ENCODE measurements at regions not wholly inside any gene's neighbourhood (a gene's known extent, or its start where the extent isn't known, plus 50 kb on each side); places are given as distances from the start of the nearest gene placed in this dataset.

- no peak for DNase-seq
Observed at GRCh38 chr6:97819710-97820109, 536.7 kb upstream of the MMS22L start.

- no peak for DNase-seq
Observed at GRCh38 chr6:97820400-97820799, 537.4 kb upstream of the MMS22L start.

- DNase-seq: no peak
Observed at GRCh38 chr6:97822632-97823031, 539.6 kb upstream of the MMS22L start.

- no peak for DNase-seq
Observed at GRCh38 chr6:97841763-97842162, 558.7 kb upstream of the MMS22L start.

- DNase-seq: no peak
Observed at GRCh38 chr6:97842521-97842920, 559.5 kb upstream of the MMS22L start.

- DNase-seq: no peak
Observed at GRCh38 chr6:97849390-97849789, 566.4 kb upstream of the MMS22L start.

- no peak for DNase-seq
Observed at GRCh38 chr6:97850458-97851212, 567.6 kb upstream of the MMS22L start.

GRCh38 chr6:97863697-97864096, 580.7 kb upstream of the MMS22L start:
- no peak for DNase-seq

GRCh38 chr6:97864366-97864765, 581.4 kb upstream of the MMS22L start:
- no peak for DNase-seq

GRCh38 chr6:97864826-97865225, 581.8 kb upstream of the MMS22L start:
- DNase-seq: no peak

GRCh38 chr6:97865612-97866011, 582.6 kb upstream of the MMS22L start:
- no peak for DNase-seq

- no peak for DNase-seq
Observed at GRCh38 chr6:97866616-97867015, 583.6 kb upstream of the MMS22L start.

- no peak for DNase-seq
Observed at GRCh38 chr6:97867177-97867576, 584.2 kb upstream of the MMS22L start.

GRCh38 chr6:97870273-97870672, 587.3 kb upstream of the MMS22L start:
- DNase-seq: no peak

- no peak for DNase-seq
Observed at GRCh38 chr6:97876711-97877110, 593.7 kb upstream of the MMS22L start.

GRCh38 chr6:97882755-97883154, 599.7 kb upstream of the MMS22L start:
- DNase-seq: no peak

GRCh38 chr6:97885325-97885724, 602.3 kb upstream of the MMS22L start:
- DNase-seq: no peak

- DNase-seq: no peak
Observed at GRCh38 chr6:97885828-97886227, 602.8 kb upstream of the MMS22L start.

- DNase-seq: no peak
Observed at GRCh38 chr6:97901531-97901930, 618.5 kb upstream of the MMS22L start.

GRCh38 chr6:97909380-97909779, 626.4 kb upstream of the MMS22L start:
- DNase-seq: no peak

- DNase-seq: no peak
Observed at GRCh38 chr6:97913721-97914120, 630.7 kb upstream of the MMS22L start.

- DNase-seq: no peak
Observed at GRCh38 chr6:97914912-97915311, 631.9 kb upstream of the MMS22L start.

- no peak for DNase-seq
Observed at GRCh38 chr6:97915537-97915936, 632.5 kb upstream of the MMS22L start.

- no peak for DNase-seq
Observed at GRCh38 chr6:97917369-97917768, 634.4 kb upstream of the MMS22L start.

- no peak for DNase-seq
Observed at GRCh38 chr6:97919046-97919445, 636.0 kb upstream of the MMS22L start.
